ENCODE measurements at regions not wholly inside any gene's neighbourhood (a gene's known extent, or its start where the extent isn't known, plus 50 kb on each side); places are given as distances from the start of the nearest gene placed in this dataset.

GRCh38 chr4:43855283-43855682 is 593.3 kb downstream of the KCTD8 start:
- no peak for DNase-seq (ENCODE audit: low read depth, low spot score)
- no peak overlapping the region for H3K4me3 ChIP-seq (ENCODE audit: insufficient read length, low read depth)
- no peaks in the 10 kb centered on the region for H3K27me3 ChIP-seq (ENCODE audit: insufficient read depth, insufficient read length)
- no peaks in the 10 kb centered on the region for H3K9me3 ChIP-seq (ENCODE audit: insufficient read depth, low read length)
- H3K4me1 ChIP-seq (ENCODE audit: insufficient read depth, insufficient read length), result no peaks in the 10 kb centered on the region
- TF ChIP-seq SUZ12 (IDR thresholded peaks at IDR 0.05; ENCODE audit: extremely low read depth, insufficient read depth, insufficient read length) (no peak), YY1 (IDR thresholded peaks at IDR 0.05; ENCODE audit: insufficient read depth, insufficient read length) (no peak), ZNF274 (IDR thresholded peaks at IDR 0.05; ENCODE audit: low read depth, low read length) (no peak)
- no peak overlapping the region for H3K9ac ChIP-seq (ENCODE audit: insufficient read length, low read depth)
- H3K36me3 ChIP-seq (ENCODE audit: insufficient read depth, insufficient read length, low read length), result no peaks in the 10 kb centered on the region

GRCh38 chr4:43864616-43865146 is 583.9 kb downstream of the KCTD8 start:
- TF ChIP-seq SUZ12 (IDR thresholded peaks at IDR 0.05; ENCODE audit: extremely low read depth, insufficient read depth, insufficient read length) (no peak), ZNF274 (IDR thresholded peaks at IDR 0.05; ENCODE audit: low read depth, low read length) (no peak), YY1 (IDR thresholded peaks at IDR 0.05; ENCODE audit: insufficient read depth, insufficient read length) (no peak)
- no peaks in the 10 kb centered on the region for H3K4me1 ChIP-seq (ENCODE audit: insufficient read depth, insufficient read length)

GRCh38 chr4:43867908-43868307 is 580.7 kb downstream of the KCTD8 start:
- Histone ChIP-seq H3K27me3 (ENCODE audit: insufficient read depth, insufficient read length) (no peaks in the 10 kb centered on the region), H3K9me3 (ENCODE audit: insufficient read depth, low read length) (no peaks in the 10 kb centered on the region), H3K4me3 (ENCODE audit: insufficient read length, low read depth) (no peak overlapping the region), H3K4me1 (ENCODE audit: insufficient read depth, insufficient read length) (no peaks in the 10 kb centered on the region), H3K9ac (ENCODE audit: insufficient read length, low read depth) (no peak overlapping the region), H3K36me3 (ENCODE audit: insufficient read depth, insufficient read length, low read length) (no peaks in the 10 kb centered on the region)
- DNase-seq (ENCODE audit: low read depth, low spot score), result no peak
- TF ChIP-seq YY1 (IDR thresholded peaks at IDR 0.05; ENCODE audit: insufficient read depth, insufficient read length) (no peak), ZNF274 (IDR thresholded peaks at IDR 0.05; ENCODE audit: low read depth, low read length) (no peak)

More at GRCh38 chr4:43864616-43865146, 583.9 kb downstream of the KCTD8 start:
- no peak for DNase-seq (ENCODE audit: low read depth, low spot score)
- Histone ChIP-seq H3K27me3 (ENCODE audit: insufficient read depth, insufficient read length) (no peaks in the 10 kb centered on the region), H3K4me3 (ENCODE audit: insufficient read length, low read depth) (no peak overlapping the region), H3K36me3 (ENCODE audit: insufficient read depth, insufficient read length, low read length) (no peaks in the 10 kb centered on the region), H3K9ac (ENCODE audit: insufficient read length, low read depth) (no peak overlapping the region), H3K9me3 (ENCODE audit: insufficient read depth, low read length) (no peaks in the 10 kb centered on the region)

- DNase-seq (ENCODE audit: low read depth, low spot score), result no peak
- H3K27me3 ChIP-seq (ENCODE audit: insufficient read depth, insufficient read length), result no peaks in the 10 kb centered on the region
- no peaks in the 10 kb centered on the region for H3K4me1 ChIP-seq (ENCODE audit: insufficient read depth, insufficient read length)
- H3K36me3 ChIP-seq (ENCODE audit: insufficient read depth, insufficient read length, low read length), result no peaks in the 10 kb centered on the region
- H3K9me3 ChIP-seq (ENCODE audit: insufficient read depth, low read length), result no peaks in the 10 kb centered on the region
- H3K9ac ChIP-seq (ENCODE audit: insufficient read length, low read depth), result no peak overlapping the region
- TF ChIP-seq SUZ12 (IDR thresholded peaks at IDR 0.05; ENCODE audit: extremely low read depth, insufficient read depth, insufficient read length) (no peak), YY1 (IDR thresholded peaks at IDR 0.05; ENCODE audit: insufficient read depth, insufficient read length) (no peak), ZNF274 (IDR thresholded peaks at IDR 0.05; ENCODE audit: low read depth, low read length) (no peak)
- H3K4me3 ChIP-seq (ENCODE audit: insufficient read length, low read depth), result no peak overlapping the region
These were observed 573.0 kb downstream of the KCTD8 start for GRCh38 chr4:43875655-43876054.

GRCh38 chr4:43882470-43882869 is 566.1 kb downstream of the KCTD8 start:
- H3K4me3 ChIP-seq (ENCODE audit: insufficient read length, low read depth), result no peak overlapping the region
- no peak for DNase-seq (ENCODE audit: low read depth, low spot score)
- no peaks in the 10 kb centered on the region for H3K27me3 ChIP-seq (ENCODE audit: insufficient read depth, insufficient read length)
- no peak overlapping the region for H3K9ac ChIP-seq (ENCODE audit: insufficient read length, low read depth)
- H3K36me3 ChIP-seq (ENCODE audit: insufficient read depth, insufficient read length, low read length), result no peaks in the 10 kb centered on the region
- H3K4me1 ChIP-seq (ENCODE audit: insufficient read depth, insufficient read length), result no peaks in the 10 kb centered on the region
- H3K9me3 ChIP-seq (ENCODE audit: insufficient read depth, low read length), result no peaks in the 10 kb centered on the region
- TF ChIP-seq YY1 (IDR thresholded peaks at IDR 0.05; ENCODE audit: insufficient read depth, insufficient read length) (no peak), ZNF274 (IDR thresholded peaks at IDR 0.05; ENCODE audit: low read depth, low read length) (no peak), SUZ12 (IDR thresholded peaks at IDR 0.05; ENCODE audit: extremely low read depth, insufficient read depth, insufficient read length) (no peak)

- DNase-seq (ENCODE audit: low read depth, low spot score), result no peak
- H3K27me3 ChIP-seq (ENCODE audit: insufficient read depth, insufficient read length), result no peaks in the 10 kb centered on the region
- H3K4me3 ChIP-seq (ENCODE audit: insufficient read length, low read depth), result no peak overlapping the region
- no peaks in the 10 kb centered on the region for H3K36me3 ChIP-seq (ENCODE audit: insufficient read depth, insufficient read length, low read length)
- H3K9ac ChIP-seq (ENCODE audit: insufficient read length, low read depth), result no peak overlapping the region
- no peaks in the 10 kb centered on the region for H3K4me1 ChIP-seq (ENCODE audit: insufficient read depth, insufficient read length)
- TF ChIP-seq ZNF274 (IDR thresholded peaks at IDR 0.05; ENCODE audit: low read depth, low read length) (no peak), SUZ12 (IDR thresholded peaks at IDR 0.05; ENCODE audit: extremely low read depth, insufficient read depth, insufficient read length) (no peak), YY1 (IDR thresholded peaks at IDR 0.05; ENCODE audit: insufficient read depth, insufficient read length) (no peak)
- H3K9me3 ChIP-seq (ENCODE audit: insufficient read depth, low read length), result no peaks in the 10 kb centered on the region
These were observed 562.4 kb downstream of the KCTD8 start for GRCh38 chr4:43886196-43886595.

- H3K4me1 ChIP-seq (ENCODE audit: insufficient read depth, insufficient read length), result no peaks in the 10 kb centered on the region
- no peak overlapping the region for H3K4me3 ChIP-seq (ENCODE audit: insufficient read length, low read depth)
- DNase-seq (ENCODE audit: low read depth, low spot score), result no peak
- no peaks in the 10 kb centered on the region for H3K27me3 ChIP-seq (ENCODE audit: insufficient read depth, insufficient read length)
- no peaks in the 10 kb centered on the region for H3K9me3 ChIP-seq (ENCODE audit: insufficient read depth, low read length)
- TF ChIP-seq SUZ12 (IDR thresholded peaks at IDR 0.05; ENCODE audit: extremely low read depth, insufficient read depth, insufficient read length) (no peak), YY1 (IDR thresholded peaks at IDR 0.05; ENCODE audit: insufficient read depth, insufficient read length) (no peak), ZNF274 (IDR thresholded peaks at IDR 0.05; ENCODE audit: low read depth, low read length) (no peak)
- no peak overlapping the region for H3K9ac ChIP-seq (ENCODE audit: insufficient read length, low read depth)
- no peaks in the 10 kb centered on the region for H3K36me3 ChIP-seq (ENCODE audit: insufficient read depth, insufficient read length, low read length)
These were observed 549.8 kb downstream of the KCTD8 start for GRCh38 chr4:43898836-43899235.
